ENCODE measurements at regions not wholly inside any gene's neighbourhood (a gene's known extent, or its start where the extent isn't known, plus 50 kb on each side); places are given as distances from the start of the nearest gene placed in this dataset.

- no peaks in the 10 kb centered on the region for H3K27me3 ChIP-seq
- H3K9ac ChIP-seq (ENCODE audit: low read depth in 2 of 2, low read length in 2 of 2) = no peak overlapping the region
- H3K27ac ChIP-seq = no peak overlapping the region
- H3K4me3 ChIP-seq = no peak overlapping the region
- intact Hi-C loops (cut with DNase I) = no loop called here
- no peaks in the 10 kb centered on the region for H3K9me3 ChIP-seq
- no peak for DNase-seq
- H3K4me1 ChIP-seq = no peaks in the 10 kb centered on the region
- no peak for TF ChIP-seq CTCF (IDR thresholded peaks at IDR 0.05)
- H3K36me3 ChIP-seq = no peaks in the 10 kb centered on the region
These were observed 101.3 kb upstream of the BANK1 start for GRCh38 chr4:101689220-101689619.

DNA sequence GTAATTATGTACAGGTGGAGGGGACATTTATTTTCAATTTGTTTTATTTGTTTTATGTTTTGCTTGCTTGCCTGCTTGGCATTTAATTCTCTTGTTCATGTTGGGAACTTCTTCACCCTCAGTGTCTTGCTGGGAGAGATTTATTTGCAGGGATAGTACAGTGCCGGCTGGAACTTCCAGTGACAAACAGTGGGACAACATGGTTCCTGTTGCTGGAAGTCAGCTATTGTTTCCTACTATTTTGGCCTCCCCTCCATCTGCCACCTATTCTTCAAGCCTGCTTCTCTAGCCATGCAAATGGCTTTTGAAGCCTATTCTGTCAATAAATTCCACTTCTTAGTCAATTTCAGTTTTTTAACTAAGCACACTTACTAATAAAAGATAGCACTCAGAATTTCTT is 105.4 kb upstream of the BANK1 start:
- Histone ChIP-seq H3K36me3 (no peaks in the 10 kb centered on the region), H3K4me3 (no peak overlapping the region), H3K4me1 (no peaks in the 10 kb centered on the region), H3K9me3 (no peaks in the 10 kb centered on the region), H3K9ac (ENCODE audit: low read depth in 2 of 2, low read length in 2 of 2) (no peak overlapping the region), H3K27me3 (no peaks in the 10 kb centered on the region), H3K27ac (no peak overlapping the region)
- no peak for TF ChIP-seq CTCF (IDR thresholded peaks at IDR 0.05)
- intact Hi-C loops (cut with DNase I) = no loop called here
- no peak for DNase-seq

GRCh38 chr4:101682946-101683345 is 107.6 kb upstream of the BANK1 start:
- DNase-seq = no peak
- Histone ChIP-seq H3K9me3 (no peaks in the 10 kb centered on the region), H3K36me3 (no peaks in the 10 kb centered on the region), H3K27me3 (no peaks in the 10 kb centered on the region), H3K4me1 (no peaks in the 10 kb centered on the region), H3K27ac (no peak overlapping the region), H3K9ac (ENCODE audit: low read depth in 2 of 2, low read length in 2 of 2) (no peak overlapping the region), H3K4me3 (no peak overlapping the region)
- no peak for TF ChIP-seq CTCF (IDR thresholded peaks at IDR 0.05)
- intact Hi-C loops (cut with DNase I) = no loop called here

GRCh38 chr4:101678180-101678579 is 112.3 kb upstream of the BANK1 start:
- DNase-seq = no peak
- no peak overlapping the region for H3K4me3 ChIP-seq
- no peak overlapping the region for H3K9ac ChIP-seq (ENCODE audit: low read depth in 2 of 2, low read length in 2 of 2)
- H3K27me3 ChIP-seq = no peaks in the 10 kb centered on the region
- no peak for TF ChIP-seq CTCF (IDR thresholded peaks at IDR 0.05)
- H3K36me3 ChIP-seq = no peaks in the 10 kb centered on the region
- H3K9me3 ChIP-seq = no peaks in the 10 kb centered on the region
- no peak overlapping the region for H3K27ac ChIP-seq
- intact Hi-C loops (cut with DNase I) = no loop called here
- H3K4me1 ChIP-seq = no peaks in the 10 kb centered on the region

- Histone ChIP-seq H3K9ac (ENCODE audit: low read depth in 2 of 2, low read length in 2 of 2) (no peak overlapping the region), H3K27ac (no peak overlapping the region), H3K9me3 (no peaks in the 10 kb centered on the region)
These were observed 119.6 kb upstream of the BANK1 start for GRCh38 chr4:101670897-101671296.

More at GRCh38 chr4:101670897-101671296, 119.6 kb upstream of the BANK1 start:
- Histone ChIP-seq H3K4me3 (no peak overlapping the region), H3K27me3 (no peaks in the 10 kb centered on the region), H3K36me3 (no peaks in the 10 kb centered on the region), H3K4me1 (no peaks in the 10 kb centered on the region)
- no peak for DNase-seq
- TF ChIP-seq CTCF (IDR thresholded peaks at IDR 0.05) = no peak
- intact Hi-C loops (cut with DNase I) = no loop called here
